ENCODE measurements at regions not wholly inside any gene's neighbourhood (a gene's known extent, or its start where the extent isn't known, plus 50 kb on each side); places are given as distances from the start of the nearest gene placed in this dataset.

GRCh38 chr16:55045329-55045728, 114.7 kb downstream of the IRX5 start:
- TF ChIP-seq, protein P1, sequence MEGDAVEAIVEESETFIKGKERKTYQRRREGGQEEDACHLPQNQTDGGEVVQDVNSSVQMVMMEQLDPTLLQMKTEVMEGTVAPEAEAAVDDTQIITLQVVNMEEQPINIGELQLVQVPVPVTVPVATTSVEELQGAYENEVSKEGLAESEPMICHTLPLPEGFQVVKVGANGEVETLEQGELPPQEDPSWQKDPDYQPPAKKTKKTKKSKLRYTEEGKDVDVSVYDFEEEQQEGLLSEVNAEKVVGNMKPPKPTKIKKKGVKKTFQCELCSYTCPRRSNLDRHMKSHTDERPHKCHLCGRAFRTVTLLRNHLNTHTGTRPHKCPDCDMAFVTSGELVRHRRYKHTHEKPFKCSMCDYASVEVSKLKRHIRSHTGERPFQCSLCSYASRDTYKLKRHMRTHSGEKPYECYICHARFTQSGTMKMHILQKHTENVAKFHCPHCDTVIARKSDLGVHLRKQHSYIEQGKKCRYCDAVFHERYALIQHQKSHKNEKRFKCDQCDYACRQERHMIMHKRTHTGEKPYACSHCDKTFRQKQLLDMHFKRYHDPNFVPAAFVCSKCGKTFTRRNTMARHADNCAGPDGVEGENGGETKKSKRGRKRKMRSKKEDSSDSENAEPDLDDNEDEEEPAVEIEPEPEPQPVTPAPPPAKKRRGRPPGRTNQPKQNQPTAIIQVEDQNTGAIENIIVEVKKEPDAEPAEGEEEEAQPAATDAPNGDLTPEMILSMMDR (conservative IDR thresholded peaks at IDR 0.05; ENCODE audit: low read depth, low read length), result no peak
- TF ChIP-seq, protein P2, sequence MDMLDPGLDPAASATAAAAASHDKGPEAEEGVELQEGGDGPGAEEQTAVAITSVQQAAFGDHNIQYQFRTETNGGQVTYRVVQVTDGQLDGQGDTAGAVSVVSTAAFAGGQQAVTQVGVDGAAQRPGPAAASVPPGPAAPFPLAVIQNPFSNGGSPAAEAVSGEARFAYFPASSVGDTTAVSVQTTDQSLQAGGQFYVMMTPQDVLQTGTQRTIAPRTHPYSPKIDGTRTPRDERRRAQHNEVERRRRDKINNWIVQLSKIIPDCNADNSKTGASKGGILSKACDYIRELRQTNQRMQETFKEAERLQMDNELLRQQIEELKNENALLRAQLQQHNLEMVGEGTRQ (IDR thresholded peaks at IDR 0.05; ENCODE audit: low read depth, low read length), result no peak

All from IMR-90 (cell line).